Activated T-cell treated with anti-CD3 and anti-CD28 coated beads, Interleukin-2, amount 50 U/mL, for 72 hours (primary cell): ENCODE measurements at regions not wholly inside any gene's neighbourhood (a gene's known extent, or its start where the extent isn't known, plus 50 kb on each side); places are given as distances from the start of the nearest gene placed in this dataset.

Experiments used
- ATAC-seq, 2 donors: fragments of 150-1000 bp; cut with Tn5 transposase; replicated peaks in 1 of 2; 2 replicates each; pipeline ENCODE4 v1.10.0; 2021; ENCODE audit warnings: moderate library complexity in 2 of 2, mild to moderate bottlenecking in 1 of 2
- DNase-seq, 2 donors: peaks; one replicate each; pipeline ENCODE4 v3.0.0; 2021 to 2022; ENCODE audit warnings: mixed read lengths in 1 of 2
- H3K27ac Mint-ChIP-seq: one replicate; pipeline ENCODE4 v1.8.0; 2022; ENCODE audit warnings: mild to moderate bottlenecking, moderate library complexity, mixed read lengths
- H3K27me3 Mint-ChIP-seq: one replicate; pipeline ENCODE4 v1.8.0; 2022; ENCODE audit warnings: low read depth, mixed read lengths
- H3K36me3 Mint-ChIP-seq, 2 donors: one replicate each; pipeline ENCODE4 v1.8.0; 2022; ENCODE audit warnings: mixed read lengths in 2 of 2, mild to moderate bottlenecking in 1 of 2; ENCODE audit not compliant: insufficient read depth in 2 of 2
- H3K4me1 Mint-ChIP-seq: one replicate; pipeline ENCODE4 v1.8.0; 2022; ENCODE audit warnings: low read depth, mixed read lengths
- H3K4me3 Mint-ChIP-seq, 2 donors: one replicate each; pipeline ENCODE4 v1.8.0; 2022; ENCODE audit warnings: mild to moderate bottlenecking in 2 of 2, mixed read lengths in 2 of 2, moderate library complexity in 2 of 2
- H3K9me3 Mint-ChIP-seq, 2 donors: one replicate each; pipeline ENCODE4 v1.8.0; 2022; ENCODE audit warnings: mixed read lengths in 2 of 2

DNA sequence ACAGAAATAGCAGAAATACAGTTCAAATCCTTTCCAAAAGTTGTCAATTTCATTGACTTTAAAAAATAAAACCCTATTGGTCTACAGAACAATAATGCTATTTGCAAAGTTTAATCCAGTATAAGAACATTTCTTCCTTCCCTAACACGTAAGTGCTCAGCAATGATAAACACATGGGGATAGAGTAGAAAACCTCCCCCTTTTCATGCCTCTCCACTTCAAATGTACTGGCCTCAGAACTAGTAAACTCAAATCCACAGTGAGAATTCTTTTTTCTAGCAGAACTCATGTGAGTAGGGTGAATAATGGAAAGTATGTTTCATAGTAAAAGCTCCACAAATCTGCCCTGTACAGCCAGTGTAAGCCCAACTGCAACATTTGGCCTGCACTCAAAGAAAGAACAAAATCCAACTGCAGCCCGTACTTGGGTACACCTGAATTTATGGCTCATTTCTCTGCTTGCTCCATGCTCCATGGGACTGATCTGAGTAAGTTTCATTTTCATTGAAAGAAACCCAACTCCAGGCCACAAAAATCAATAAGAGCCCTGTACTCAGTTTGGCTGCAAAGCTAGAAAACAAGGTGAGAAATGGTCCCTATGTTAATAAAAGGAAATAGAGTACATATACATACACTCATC is 115.0 kb upstream of the RMDN2 start:
- no peak overlapping the region for H3K4me3 Mint-ChIP-seq
- H3K9me3 Mint-ChIP-seq = peaks cover 2 to 4% of the 10 kb centered on the region in 2 donors
- H3K27ac Mint-ChIP-seq = no peak overlapping the region
- DNase-seq = no peak
- peaks cover 2 to 7% of the 10 kb centered on the region in 2 donors for H3K36me3 Mint-ChIP-seq
- no peaks in the 10 kb centered on the region for H3K27me3 Mint-ChIP-seq
- peaks cover 6% of the 10 kb centered on the region for H3K4me1 Mint-ChIP-seq
- no peak for ATAC-seq

DNA sequence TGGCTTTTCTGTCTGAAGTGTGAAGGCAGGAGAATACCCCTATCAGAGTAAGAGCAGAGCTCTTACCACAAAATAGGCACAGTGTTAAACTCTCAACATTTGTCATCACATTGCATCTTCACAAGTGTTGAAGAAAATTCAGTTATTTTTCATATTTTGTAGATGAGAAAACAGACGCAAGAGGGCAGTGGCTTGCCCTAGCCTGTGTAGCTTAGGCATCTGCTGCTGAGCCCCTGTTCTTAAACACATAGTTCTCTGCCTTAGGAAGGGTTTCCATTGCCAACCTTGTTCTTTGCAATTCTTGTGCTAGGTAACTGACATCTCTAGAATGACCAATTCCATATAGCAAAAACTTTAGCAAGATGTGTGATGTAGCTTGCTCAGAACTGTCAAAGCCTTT is 112.7 kb upstream of the RMDN2 start:
- H3K27me3 Mint-ChIP-seq = no peaks in the 10 kb centered on the region
- peaks cover 0 to 6% of the 10 kb centered on the region in 2 donors for H3K36me3 Mint-ChIP-seq
- H3K27ac Mint-ChIP-seq = no peak overlapping the region
- DNase-seq = no peak
- no peak overlapping the region for H3K4me3 Mint-ChIP-seq
- no peak for ATAC-seq
- peaks cover 6% of the 10 kb centered on the region for H3K4me1 Mint-ChIP-seq
- no peaks in the 10 kb centered on the region for H3K9me3 Mint-ChIP-seq

DNA sequence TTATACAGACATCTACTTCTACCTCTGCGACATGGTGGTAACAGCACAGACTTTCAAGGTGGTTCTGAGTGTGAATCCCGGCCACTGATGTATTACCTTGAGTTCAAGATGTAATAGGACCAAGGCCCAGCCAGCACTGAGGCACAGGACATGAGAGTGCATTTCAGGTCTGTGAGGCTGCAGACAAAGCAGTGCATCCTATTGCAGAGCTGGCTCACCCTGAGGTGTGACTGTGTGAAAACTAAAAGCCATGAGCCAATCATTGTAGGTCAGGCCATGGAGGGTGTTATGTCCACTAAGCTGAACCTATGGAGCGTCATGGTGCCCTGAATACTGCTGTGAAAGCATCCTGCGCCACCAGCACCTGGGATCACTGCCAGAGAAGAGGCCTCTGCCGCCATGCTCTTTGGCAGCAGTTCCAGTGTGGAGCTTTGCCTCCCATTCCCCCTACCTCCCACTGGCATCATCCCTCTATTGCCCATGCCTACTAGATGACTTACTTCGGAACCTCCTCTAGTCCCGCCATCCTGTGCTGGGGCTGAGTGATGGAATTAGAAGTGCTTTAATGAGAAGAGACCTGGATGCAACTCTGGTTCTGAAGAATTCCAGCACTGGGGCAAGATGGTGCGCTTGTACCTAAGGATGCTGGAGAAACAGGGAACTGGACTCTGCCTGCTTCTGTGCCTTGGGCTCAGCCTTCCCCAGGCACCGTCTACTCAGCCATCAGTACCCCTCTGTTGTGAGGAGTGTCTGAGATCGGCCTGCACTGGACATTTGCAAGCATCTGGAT is 112.0 kb upstream of the RMDN2 start:
- Mint-ChIP-seq H3K36me3 (peaks cover 0 to 4% of the 10 kb centered on the region in 2 donors), H3K27me3 (no peaks in the 10 kb centered on the region), H3K27ac (no peak overlapping the region), H3K9me3 (no peaks in the 10 kb centered on the region), H3K4me3 (no peak overlapping the region), H3K4me1 (peaks cover 6% of the 10 kb centered on the region)
- DNase-seq (no peak), ATAC-seq (no peak)

DNA sequence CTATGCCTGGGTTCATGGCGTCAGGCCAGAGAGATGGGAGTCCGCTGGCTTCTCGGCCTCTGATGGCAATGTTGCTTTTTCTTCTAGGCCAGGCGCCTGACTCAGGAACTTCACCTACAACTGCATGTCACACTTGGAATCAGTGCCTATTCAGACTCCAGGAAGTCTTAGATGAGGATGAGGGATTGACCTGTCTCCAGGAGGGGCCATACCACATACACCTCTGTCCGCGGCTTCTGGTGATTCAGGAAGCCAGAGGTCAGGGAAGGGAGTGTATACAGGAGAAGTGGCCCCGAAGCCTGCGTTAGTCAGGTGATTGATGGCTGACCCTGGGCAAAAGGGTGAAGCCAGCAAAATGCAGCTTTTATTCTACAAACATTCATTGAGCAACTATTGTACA is 109.1 kb upstream of the RMDN2 start:
- no peaks in the 10 kb centered on the region for H3K4me1 Mint-ChIP-seq
- ATAC-seq (no peak), DNase-seq (no peak)
- H3K27me3 Mint-ChIP-seq = no peaks in the 10 kb centered on the region
- H3K9me3 Mint-ChIP-seq = peaks cover 0 to 2% of the 10 kb centered on the region in 2 donors
- H3K4me3 Mint-ChIP-seq = no peak overlapping the region
- H3K36me3 Mint-ChIP-seq = no peaks in the 10 kb centered on the region
- no peak overlapping the region for H3K27ac Mint-ChIP-seq

DNA sequence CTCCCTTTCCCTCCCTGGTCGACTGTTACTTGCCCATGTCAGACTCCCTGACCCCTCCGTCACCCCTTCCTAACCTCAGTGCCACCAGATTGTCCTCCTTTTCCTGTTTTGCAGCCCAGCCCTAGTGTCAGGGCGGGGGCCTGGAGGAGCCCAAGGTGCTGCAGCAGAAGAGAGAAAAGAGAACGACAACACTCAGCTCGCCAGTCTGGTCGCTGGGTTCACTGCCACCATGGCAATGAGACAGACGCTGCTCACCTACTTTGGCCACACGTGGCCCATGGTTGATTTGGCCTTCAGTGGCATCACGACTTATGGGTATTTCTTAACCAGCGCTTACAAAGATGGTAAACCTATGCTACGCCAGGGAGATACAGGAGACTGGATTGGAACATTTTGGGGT is 108.4 kb upstream of the RMDN2 start:
- no peak overlapping the region for H3K4me3 Mint-ChIP-seq
- H3K36me3 Mint-ChIP-seq = peaks cover 0 to 2% of the 10 kb centered on the region in 2 donors
- no peaks in the 10 kb centered on the region for H3K4me1 Mint-ChIP-seq
- H3K9me3 Mint-ChIP-seq = peaks cover 0 to 2% of the 10 kb centered on the region in 2 donors
- no peak overlapping the region for H3K27ac Mint-ChIP-seq
- H3K27me3 Mint-ChIP-seq = no peaks in the 10 kb centered on the region
- ATAC-seq (no peak), DNase-seq (no peak)

DNA sequence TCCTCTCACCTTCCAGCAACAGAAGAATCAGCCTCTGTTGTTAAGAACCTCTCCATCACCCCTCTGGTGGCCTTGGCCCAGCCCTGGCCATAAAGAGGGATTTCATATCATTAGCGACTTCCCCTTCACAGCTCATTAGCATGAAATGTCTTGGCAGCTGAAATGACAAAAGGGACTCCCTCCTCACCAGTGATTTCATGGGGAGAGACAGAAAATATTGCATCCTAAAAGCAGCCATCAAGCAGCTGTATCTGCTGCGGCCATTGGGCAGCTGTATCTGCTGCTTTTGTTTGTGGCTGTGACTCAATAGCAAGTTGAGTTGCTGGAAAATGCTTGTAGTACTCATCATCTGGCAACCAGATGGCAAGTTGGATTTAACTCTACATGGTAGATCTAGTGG is 105.9 kb upstream of the RMDN2 start:
- Mint-ChIP-seq H3K4me1 (peaks cover 9% of the 10 kb centered on the region), H3K36me3 (peaks cover 0 to 2% of the 10 kb centered on the region in 2 donors), H3K4me3 (no peak overlapping the region), H3K9me3 (peaks cover 0 to 2% of the 10 kb centered on the region in 2 donors), H3K27ac (no peak overlapping the region), H3K27me3 (no peaks in the 10 kb centered on the region)
- ATAC-seq = no peak
- no peak for DNase-seq

DNA sequence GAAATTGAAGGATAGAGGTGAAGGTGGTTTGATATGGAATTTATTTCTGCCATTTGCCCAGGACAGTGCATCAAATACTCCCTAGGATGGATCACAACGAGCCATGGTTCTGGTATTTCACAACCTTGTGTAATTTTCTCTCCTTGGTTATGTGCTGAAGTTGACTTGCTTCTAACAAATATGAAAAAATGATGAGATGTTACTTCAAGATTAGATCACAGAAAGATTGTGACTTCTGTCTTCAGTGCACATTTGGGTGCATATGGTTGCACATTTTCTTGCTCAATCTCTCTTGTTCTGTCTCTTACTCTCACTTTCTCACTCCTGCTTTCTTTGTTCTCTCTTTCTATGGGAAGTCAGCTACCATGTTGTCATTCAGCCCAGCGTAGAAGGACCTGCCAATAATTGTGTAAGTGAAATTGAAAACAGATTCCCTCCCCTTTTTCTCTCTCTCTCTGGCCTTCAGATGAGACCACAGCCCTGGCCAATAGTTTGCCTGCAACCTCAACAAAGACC is 104.6 kb upstream of the RMDN2 start:
- ATAC-seq = no peak
- H3K4me3 Mint-ChIP-seq = no peak overlapping the region
- H3K4me1 Mint-ChIP-seq = peaks cover 9% of the 10 kb centered on the region
- H3K9me3 Mint-ChIP-seq = peaks cover 0 to 2% of the 10 kb centered on the region in 2 donors
- no peak overlapping the region for H3K27ac Mint-ChIP-seq
- H3K36me3 Mint-ChIP-seq = peaks cover 0 to 2% of the 10 kb centered on the region in 2 donors
- H3K27me3 Mint-ChIP-seq = no peaks in the 10 kb centered on the region
- DNase-seq = no peak

DNA sequence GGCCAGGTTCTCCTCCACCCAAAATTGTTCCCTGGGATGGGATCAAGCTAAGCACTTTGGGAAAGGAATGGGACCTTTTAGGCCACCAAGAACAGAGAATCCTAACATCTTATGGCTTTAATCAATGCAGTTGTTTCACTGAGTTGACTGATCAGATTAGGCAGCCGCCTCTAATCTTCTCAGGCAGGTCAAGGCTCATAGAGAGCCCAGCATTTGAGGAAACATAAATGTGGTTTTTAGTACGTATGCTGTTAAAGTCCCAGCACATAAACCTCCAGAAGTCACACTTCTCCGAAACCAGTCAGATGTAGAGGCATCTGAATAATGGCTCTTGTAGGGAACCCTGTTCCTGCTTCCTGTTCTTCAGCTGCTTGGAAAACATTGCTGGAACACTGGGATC is 99.5 kb upstream of the RMDN2 start:
- Mint-ChIP-seq H3K27me3 (peaks cover 6% of the 10 kb centered on the region), H3K9me3 (peaks cover 0 to 2% of the 10 kb centered on the region in 2 donors), H3K4me3 (no peak overlapping the region), H3K36me3 (peaks cover 0 to 2% of the 10 kb centered on the region in 2 donors), H3K27ac (no peak overlapping the region), H3K4me1 (peaks cover 14% of the 10 kb centered on the region)
- DNase-seq = no peak
- no peak for ATAC-seq

DNA sequence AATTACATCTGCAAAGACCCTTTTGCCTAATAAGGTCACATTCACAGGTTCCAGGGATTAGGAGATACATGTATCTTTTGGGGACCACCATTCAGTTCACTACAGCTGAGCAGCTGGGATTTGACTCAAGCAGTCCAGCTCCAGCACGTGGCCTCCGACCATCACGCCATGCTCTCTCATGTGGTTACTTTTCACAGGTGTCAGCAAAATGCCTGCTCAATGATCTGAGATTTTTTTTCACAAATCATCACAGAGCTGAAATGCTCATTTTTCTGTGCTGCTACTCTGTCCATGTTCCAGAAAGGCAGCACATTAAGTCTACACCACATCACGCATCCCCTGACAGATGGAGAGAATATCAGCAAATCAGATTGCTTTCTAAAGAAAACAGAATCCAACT is 98.5 kb upstream of the RMDN2 start:
- peaks cover 18% of the 10 kb centered on the region for H3K4me1 Mint-ChIP-seq
- H3K9me3 Mint-ChIP-seq = no peaks in the 10 kb centered on the region
- H3K4me3 Mint-ChIP-seq = no peak overlapping the region
- H3K27me3 Mint-ChIP-seq = peaks cover 6% of the 10 kb centered on the region
- no peak for ATAC-seq
- no peaks in the 10 kb centered on the region for H3K36me3 Mint-ChIP-seq
- DNase-seq = no peak
- H3K27ac Mint-ChIP-seq = no peak overlapping the region

DNA sequence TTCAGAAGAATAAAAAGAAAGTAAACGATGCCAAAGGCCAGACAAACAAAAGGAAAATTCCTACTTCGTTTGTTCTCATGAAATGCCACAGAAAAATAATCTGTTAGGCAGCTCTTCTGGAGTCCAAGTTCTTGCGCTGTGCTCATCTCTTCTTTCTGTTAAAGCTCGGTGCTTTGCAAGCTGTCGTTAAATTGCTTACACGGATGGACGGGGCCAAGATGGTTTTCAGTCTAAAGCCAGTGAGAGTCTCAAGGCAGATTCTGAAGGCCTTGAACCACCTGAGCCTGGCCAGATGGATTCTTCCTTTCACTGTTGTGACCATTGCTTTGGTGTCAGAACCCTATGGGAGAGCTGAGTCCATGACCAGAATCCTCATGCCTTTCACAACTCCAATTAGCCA is 97.6 kb upstream of the RMDN2 start:
- Mint-ChIP-seq H3K27me3 (peaks cover 6% of the 10 kb centered on the region), H3K4me3 (no peak overlapping the region), H3K4me1 (peaks cover 20% of the 10 kb centered on the region), H3K9me3 (no peaks in the 10 kb centered on the region), H3K27ac (no peak overlapping the region), H3K36me3 (no peaks in the 10 kb centered on the region)
- DNase-seq (no peak), ATAC-seq (no peak)

DNA sequence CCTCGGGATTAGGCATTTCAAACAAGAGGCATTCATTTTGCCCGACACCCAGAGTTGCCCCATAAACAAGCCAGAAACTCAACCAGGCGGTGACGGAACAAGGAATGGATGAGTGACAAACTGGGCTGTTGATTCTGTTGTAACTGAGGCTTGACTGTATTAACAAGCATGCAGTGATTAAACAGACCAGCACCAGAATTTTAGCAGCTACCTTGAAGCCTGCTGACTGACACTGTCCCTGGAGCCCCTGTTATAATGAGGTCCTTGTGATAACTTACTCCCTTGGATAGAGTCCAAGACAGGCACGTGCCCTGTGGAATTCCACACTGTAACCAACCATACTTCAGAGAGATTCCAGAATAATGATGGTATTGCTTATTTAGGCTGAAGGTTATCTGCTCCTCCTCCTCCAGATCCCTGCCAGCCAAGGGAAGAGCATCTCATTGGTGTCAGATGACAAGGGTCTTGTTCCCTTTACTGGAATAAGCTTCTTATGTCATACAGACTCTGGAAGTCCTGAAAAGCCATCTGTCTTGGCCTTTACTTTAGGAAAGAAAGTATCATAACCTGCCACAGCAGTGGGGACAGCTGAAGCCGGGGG is 97.1 kb upstream of the RMDN2 start:
- no peak overlapping the region for H3K4me3 Mint-ChIP-seq
- peaks cover 6% of the 10 kb centered on the region for H3K27me3 Mint-ChIP-seq
- ATAC-seq = no peak
- no peak overlapping the region for H3K27ac Mint-ChIP-seq
- no peak for DNase-seq
- peaks cover 20% of the 10 kb centered on the region for H3K4me1 Mint-ChIP-seq
- H3K36me3 Mint-ChIP-seq = no peaks in the 10 kb centered on the region
- H3K9me3 Mint-ChIP-seq = no peaks in the 10 kb centered on the region

DNA sequence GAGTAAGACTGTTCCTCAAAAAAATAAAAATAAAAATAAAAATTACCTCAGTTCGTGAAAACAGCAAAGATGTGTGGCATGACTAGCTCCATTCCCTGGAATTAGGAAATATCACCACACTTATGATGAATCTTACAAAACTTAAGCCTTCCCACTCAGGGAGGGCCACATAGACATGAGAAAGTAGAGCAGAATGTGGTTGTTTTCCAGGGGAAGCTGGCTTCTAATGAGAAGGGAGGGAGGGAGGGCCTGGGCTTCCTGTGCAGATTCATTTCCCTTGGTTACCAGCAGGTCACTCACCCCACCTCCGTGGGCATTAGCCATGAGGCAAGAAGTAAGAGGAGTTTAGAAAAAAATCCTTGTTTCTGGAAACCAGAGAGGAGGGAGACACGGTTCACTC is 95.9 kb upstream of the RMDN2 start:
- ATAC-seq = no peak
- Mint-ChIP-seq H3K9me3 (no peaks in the 10 kb centered on the region), H3K4me3 (no peak overlapping the region), H3K27ac (no peak overlapping the region), H3K4me1 (peaks cover 28% of the 10 kb centered on the region), H3K27me3 (peaks cover 6% of the 10 kb centered on the region), H3K36me3 (no peaks in the 10 kb centered on the region)
- DNase-seq = no peak

DNA sequence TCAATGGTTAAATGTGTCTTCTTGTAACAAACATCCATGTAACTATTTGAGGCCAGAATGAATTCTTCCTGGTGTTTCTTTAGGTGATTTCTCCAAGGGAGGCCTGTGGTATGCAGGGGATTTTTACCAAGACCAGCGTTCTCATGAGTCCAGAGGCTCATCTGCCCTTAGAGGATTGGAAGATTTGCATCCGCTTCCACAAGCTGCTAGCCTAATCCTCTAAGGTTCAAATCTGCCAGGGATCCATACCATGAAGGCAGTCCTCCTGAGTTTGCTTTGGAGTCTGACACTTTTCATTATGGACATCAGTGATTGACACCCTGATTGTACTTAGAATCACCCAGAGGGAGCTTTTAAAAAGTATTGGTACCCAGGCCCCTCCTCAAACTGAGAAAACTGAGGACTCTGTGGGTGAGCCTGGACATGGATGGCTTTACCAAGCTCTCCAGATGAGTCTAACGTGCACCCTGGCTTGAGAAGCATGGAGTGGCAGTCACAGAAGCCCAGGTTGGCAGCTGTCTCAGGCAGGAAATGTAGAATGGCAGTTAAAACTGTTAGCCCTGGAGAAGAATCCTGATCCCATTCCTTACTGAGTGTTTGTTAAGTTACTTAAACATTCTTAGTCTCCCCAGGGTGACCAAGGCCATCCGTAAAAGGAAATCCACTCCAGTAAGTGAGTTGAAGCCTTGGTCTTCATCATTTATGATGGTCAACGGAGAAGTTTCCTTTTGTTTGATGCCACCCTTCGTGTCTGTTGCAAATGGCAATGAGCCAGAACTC is 95.3 kb upstream of the RMDN2 start:
- ATAC-seq (no peak), DNase-seq (no peak)
- H3K4me3 Mint-ChIP-seq = no peak overlapping the region
- H3K27ac Mint-ChIP-seq = no peak overlapping the region
- no peaks in the 10 kb centered on the region for H3K9me3 Mint-ChIP-seq
- peaks cover 6% of the 10 kb centered on the region for H3K27me3 Mint-ChIP-seq
- H3K4me1 Mint-ChIP-seq = peaks cover 33% of the 10 kb centered on the region
- no peaks in the 10 kb centered on the region for H3K36me3 Mint-ChIP-seq
